CD4-positive, alpha-beta T cell treated with Interleukin-4 for 4 hours (primary cell): ENCODE measurements at regions not wholly inside any gene's neighbourhood (a gene's known extent, or its start where the extent isn't known, plus 50 kb on each side); places are given as distances from the start of the nearest gene placed in this dataset.
A peak's percentile ranks its signal among the peaks of the same experiment; 100 is the strongest.
"Not testable (repeated sequence)": the region's sequence is repeated elsewhere in the genome, so short reads cannot be mapped to it uniquely, and the experiment has no call there.

Experiments
- DNase-seq: peaks from one replicate; pipeline ENCODE4 v3.0.0-alpha.2; 2020

DNA sequence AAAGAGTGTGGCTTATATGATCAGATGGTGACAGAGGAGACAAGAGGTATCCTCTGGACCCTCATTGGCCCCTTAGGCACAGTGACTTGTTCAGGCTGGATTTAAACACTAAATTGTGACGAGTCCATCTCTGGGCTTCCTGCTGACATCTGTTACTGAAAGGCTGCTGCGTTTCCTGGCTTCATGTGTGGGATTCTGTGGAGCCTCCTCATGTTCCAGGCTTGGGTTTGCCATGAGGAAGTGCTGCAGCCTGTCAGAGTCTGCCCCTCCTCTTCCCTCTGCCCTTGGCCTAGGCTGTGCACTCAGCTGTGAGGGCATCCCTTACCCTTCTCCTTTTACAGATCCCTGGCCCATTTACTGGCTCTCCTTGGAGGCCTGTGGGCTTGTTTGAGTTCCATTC lies 159.1 kb upstream of the TTC29 start:
- no peak for DNase-seq

DNA sequence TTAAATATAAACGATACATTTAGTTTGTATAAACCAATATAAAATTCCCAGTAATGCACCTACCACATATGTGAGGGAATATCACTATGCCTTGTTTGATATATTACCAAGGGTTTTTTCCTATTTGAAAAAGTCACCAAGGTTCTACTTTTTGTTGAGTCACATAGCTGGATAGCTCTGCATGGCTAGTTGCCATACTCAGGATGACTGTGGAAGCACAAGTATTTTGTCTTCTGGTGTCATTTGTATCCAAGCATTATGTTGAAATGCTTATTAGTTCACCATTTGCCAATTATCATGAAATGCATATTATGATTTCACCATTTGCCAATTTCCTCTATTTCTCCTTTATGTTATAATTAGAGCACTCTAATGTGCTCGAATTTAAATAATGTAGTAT lies 162.7 kb upstream of the TTC29 start:
- no peak for DNase-seq

DNA sequence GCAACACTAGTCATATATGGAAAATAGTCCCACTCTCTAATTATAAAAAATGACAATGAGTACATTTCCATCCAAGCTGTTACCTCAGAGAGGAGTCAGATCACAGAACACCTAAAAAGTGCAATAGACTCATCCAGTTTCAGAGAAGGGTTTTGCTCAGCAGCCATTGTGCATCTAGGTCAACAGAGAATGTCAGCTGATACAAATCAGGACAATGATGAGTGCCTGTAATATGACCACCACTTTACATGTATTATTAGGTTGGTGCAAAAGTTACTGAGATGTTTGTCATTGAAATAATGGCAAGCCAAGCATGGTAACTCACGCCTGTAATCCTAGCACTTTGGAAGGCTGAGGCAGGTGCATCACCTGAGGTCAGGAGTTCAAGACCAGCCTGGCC lies 164.1 kb upstream of the TTC29 start:
- DNase-seq = no peak

DNA sequence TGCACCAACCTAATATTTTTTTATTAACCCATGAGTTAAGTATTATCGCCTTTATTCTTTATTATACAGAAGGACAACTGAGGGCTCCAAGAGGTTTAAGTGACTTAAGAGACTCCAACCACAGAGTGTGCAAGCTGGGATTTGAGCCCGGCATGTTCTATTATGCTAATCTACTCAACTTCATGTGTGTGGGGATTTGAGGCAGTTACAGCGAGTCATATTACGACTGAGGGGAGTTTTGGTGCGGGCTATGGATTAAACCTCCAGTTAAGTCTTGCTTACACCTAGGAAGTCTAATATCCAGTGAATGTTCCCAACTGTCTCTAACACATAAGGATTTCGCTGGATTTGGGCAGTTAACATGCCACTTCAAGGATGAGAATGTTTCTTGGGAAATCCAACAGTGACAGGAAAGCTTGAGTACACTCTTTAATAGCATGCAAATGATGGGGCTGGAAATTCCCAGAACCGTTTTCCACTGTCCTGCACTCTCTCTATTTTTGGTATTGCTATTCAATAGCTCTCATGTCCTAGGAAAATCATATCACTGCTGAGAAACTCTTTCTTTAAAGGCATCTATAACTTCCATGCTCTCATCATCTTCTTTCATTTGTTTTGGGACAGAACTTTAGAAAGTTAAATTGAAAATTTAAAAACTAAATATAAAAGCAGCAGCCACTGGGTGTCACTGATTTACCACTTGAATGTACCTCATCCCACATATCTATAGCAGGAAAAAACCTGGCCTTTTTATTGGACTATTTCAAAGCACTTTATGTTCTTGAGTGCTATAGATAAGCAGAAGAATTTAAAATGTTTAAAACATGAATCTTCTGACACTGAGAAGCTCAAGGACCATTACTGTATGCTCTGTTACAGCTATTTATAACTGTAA lies 165.1 kb upstream of the TTC29 start:
- no peak for DNase-seq

DNA sequence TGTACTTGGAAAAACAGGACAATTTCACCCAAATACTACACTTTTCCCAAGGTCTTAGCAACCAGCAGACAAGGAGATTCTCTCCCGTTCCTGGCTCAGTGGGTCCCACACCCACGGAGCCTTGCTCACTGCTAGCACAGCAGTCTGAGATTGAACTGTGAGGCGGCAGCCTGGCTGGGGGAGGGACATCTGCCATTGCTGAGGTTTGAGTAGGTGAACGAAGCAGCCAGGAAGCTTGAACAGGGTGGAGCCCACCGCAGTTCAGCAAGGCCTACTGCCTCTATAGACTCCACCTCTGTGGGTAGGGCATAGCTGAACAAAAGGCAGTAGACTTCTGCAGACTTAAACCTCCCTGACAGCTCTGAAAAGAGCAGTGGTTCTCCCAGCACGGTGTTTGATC lies 166.5 kb upstream of the TTC29 start:
- not testable (repeated sequence) for DNase-seq

DNA sequence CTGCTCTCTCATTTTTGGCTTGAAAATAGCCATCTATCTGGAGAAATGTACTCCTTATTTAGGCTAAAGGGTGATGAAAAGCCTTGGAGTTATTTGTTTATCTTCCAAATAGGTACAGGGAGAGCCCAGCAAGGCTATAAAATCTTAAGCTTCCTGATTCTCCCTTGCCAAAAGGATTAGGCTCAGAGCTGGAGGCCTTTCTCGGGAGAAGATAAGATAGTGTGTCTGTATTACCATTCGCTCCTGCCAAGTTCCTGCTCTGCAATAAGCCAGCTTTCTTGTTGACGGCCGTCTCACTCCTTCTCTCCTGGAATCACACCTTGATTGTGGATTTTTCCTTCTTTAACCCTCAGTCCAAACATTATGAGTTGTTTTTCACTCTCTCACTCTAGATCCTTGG lies 171.8 kb upstream of the TTC29 start:
- DNase-seq = no peak

DNA sequence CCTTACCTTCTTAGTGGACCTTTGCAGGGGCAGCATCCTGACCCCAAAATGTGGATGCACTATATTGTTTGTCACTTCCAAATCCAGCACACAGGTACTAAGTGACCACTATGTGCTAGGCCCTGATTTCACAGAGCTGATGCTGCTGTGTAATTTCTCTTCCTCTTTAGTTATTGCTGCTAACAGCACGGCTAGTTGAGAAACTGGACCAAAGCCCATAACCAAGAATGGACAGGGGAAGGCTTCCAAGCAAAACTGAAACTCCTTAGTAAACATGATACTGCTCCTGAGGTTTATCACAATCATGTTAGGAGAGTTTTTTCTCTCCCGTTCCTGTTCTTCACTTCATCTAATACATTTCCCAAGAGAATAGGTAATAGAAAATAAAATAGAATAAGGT lies 172.9 kb upstream of the TTC29 start:
- no peak for DNase-seq

DNA sequence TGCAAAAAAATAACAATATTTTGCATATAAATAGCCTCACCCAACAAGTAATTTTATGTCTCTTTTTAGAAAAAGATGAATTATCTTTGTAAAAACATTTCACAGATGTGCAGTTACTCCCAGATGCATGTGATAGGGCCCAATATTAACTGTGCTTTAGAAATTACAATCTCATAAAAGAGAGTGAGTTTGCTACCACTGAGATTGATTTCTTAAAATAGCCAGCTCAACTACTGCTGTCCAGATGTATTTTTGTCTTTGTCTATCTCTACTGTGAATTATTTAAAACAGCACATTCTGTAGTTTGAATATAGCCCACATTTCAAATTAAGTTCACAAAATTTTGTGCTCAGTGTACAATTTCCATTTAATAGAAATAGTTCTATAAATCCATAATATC lies 177.0 kb upstream of the TTC29 start:
- no peak for DNase-seq

DNA sequence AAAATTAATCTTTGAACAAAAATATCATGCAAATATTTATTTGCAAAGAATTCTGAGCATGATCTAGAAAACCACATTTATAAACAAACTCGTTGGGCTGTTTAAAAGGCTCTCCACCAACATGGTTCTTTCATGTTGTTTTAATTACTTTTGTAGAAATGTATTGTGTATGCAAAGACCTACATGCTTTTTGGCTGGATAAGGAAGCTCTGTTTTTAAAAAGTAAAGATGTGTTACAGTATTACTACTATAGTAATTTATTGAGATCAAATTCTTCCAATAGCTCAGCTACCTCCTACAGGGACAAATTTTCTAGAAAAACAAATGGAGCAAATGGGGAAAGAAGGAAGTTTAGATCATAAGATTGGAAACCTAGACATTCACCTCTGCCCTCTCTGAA lies 177.5 kb upstream of the TTC29 start:
- no peak for DNase-seq

DNA sequence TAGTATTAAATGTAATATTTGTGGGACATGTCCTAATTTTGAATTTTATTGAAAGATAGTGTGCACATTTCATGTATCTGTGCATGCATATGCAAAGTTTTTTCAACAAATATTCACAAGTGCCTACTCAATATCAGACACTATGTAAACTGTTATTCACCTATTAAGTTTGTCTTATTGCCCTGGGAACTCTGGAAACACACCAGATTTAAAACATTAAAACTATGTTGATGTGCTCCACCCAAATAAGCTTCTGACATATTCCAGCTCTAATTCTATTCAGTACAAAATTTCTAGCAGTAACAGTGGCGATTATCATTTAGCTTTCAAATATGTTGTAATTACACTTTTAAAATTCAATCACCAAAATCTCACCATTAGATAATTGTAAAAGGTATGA lies 183.1 kb upstream of the TTC29 start:
- DNase-seq = no peak

DNA sequence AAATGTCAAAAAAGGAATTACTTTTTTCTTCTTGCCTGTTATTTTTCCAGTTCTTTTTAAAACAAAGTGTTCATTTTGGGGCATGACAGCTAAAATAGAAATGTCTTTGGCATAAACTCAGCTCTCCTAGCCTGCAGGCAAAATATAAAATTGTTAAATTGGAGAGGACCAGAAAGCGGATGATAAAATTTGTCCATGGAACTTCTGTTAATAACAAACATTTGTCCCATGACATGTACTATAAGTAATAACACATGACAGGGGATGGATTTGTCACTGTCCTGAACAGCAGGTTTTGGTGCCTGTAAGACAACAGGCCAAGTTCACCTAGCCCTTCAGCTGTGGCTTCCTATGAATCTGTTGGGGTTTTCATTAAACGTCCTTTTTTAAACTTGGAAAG lies 184.0 kb upstream of the TTC29 start:
- no peak for DNase-seq

DNA sequence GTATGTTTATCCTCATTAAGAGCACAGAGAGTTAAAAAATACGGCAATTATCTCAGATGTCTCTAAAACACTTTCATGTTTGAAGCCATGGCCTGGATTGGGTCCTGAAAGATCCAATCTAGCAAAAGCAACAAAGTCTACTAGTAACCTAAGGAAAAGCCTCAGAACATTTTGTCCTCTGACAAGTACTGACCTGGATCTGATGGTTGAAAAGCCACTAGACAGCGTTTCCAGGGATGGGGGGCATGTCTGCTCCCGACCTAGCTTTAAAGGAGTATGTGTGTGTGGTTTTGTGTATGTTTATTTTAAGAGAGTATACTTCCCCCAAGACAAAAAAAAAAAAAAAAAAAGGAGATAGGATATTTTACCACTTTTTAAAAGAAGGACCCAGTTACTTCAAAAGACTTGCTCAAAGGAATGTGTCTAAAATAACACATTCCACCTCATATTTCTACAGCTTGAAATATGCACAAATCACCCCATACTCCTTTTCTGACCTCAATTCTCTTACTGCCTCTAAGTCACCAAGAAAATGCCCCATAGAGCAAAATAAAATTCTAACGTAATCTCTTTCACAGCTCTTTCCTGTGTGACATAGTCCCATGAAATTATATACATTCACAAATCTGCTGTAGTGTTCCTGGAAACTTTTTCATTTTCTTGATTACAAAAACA lies 189.0 kb upstream of the TTC29 start:
- DNase-seq = no peak

DNA sequence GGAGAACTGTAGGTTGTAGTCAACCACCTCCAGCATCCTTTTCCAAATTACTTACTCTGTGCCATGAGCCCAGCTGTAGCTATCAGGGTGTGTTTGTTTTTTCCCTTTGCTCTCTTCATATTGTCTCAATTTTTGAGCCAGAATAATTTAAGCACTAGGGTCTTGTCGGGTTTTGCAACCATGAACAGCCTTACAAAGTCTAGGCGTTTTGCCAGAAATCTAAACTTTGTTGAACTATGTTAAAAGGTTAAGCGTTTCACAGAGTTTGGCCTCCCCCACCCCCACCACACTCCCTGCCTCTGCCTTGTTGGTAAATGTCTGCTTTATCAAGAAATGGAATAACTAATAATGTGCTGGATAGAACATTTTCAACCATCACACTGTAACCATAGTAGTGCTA lies 190.6 kb upstream of the TTC29 start:
- DNase-seq = no peak

DNA sequence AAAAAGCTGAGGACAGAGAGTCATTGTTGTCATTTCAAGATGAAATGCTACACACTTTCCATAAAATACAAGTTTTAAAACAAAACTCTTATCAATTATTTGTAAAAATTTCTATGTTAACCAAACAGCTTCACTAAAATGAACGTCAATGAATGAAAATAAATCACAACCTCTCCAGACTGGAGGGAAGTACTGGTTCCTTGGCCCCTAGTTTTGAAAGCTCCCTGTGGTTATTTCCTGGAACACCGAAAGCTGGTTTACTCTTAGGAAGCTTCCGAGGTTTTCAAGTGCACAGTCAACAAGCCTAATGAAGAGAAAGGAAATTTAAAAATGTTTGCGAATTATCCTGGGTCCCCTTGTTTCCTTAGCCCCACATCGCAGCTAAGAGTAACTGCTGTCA lies 191.1 kb upstream of the TTC29 start:
- DNase-seq = no peak

DNA sequence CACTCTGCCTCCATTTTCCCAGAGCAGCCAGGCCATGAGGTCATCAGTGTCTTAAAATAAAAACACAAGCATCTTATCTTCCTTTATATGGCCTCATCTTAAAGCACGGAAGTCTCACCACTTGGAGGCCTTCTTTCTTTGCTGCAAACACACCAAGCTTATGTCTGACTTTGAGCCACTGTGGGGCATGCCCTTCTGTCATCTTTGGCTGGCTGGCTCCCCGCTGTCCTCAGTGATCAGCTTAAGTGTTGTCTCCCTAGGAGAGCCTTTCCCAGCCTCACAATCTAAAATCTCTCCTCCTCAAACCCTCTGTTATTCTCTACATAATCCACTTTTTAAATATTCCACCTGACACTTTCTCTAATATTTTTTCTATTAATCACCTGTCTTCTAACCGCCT lies 191.6 kb upstream of the TTC29 start:
- DNase-seq = no peak

DNA sequence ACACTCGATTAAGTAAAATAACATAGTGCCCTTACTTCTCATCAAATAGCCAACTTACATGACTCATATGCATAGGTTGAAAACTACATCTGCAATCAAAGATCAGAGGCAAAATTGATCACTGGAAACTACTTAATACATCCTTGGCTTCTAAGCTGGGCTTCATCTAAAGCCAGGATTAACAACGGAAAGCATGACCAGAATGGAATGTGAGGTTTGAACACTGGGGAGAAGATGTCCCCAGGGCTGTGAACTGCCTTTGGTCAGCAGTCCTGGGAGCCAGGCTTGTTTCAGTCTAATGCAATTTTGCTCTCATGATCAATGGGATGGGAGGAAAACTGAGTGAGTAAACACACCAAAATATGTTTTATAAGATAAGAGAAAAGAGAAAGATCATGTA lies 192.5 kb upstream of the TTC29 start:
- DNase-seq = no peak

DNA sequence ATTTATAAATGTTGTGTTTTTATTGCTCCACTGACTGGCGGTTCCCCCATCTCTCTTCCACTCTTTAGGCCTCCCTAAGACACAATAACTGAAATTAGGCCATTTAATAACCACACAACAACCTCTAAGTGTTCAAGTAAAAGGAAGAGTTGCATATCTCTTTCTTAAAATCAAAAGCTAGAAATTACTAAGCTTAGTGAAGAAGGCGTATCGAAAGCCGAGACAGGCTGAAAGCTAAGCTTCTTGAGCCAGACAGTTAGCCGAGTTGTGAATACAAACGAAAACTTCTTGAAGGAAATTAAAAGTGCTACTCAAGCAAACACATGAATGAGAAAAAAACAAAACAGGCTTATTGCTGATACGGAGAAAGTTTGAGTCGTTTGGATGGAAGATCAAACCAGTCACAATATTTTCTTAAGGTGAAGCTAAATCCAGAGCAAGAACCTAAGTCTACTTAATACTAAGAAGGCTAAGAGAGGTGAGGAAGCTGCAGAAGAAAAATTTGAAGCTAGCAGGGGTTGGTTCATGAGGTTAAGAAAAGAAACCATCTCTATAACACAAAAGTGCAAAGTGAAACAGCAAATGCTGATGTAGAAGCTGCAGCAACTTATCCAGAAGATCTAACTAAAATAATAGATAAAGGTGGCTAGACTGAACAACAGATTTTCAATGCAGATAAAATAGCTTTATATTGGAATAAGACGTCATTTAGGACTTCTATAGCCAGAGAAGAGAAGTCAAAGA lies 194.0 kb upstream of the TTC29 start:
- no peak for DNase-seq

DNA sequence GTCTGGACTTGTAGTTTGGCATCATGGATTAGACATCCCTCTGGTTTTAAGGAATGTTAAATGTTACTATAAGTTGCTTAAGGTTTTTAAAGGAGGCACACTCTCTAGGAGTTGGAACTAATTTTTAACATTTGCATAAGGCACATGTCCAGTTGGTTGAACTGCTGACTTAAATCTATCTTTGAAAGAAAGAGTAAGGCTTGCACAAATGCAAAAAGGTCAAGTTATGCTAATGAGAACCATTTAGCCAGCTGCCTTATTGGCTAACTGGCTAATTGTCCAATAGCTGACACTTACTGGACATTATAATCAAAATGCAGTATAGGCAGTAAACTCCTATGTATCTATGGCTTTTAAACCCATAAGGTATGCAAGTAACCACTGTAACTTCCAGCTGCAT lies 206.1 kb upstream of the TTC29 start:
- no peak for DNase-seq

DNA sequence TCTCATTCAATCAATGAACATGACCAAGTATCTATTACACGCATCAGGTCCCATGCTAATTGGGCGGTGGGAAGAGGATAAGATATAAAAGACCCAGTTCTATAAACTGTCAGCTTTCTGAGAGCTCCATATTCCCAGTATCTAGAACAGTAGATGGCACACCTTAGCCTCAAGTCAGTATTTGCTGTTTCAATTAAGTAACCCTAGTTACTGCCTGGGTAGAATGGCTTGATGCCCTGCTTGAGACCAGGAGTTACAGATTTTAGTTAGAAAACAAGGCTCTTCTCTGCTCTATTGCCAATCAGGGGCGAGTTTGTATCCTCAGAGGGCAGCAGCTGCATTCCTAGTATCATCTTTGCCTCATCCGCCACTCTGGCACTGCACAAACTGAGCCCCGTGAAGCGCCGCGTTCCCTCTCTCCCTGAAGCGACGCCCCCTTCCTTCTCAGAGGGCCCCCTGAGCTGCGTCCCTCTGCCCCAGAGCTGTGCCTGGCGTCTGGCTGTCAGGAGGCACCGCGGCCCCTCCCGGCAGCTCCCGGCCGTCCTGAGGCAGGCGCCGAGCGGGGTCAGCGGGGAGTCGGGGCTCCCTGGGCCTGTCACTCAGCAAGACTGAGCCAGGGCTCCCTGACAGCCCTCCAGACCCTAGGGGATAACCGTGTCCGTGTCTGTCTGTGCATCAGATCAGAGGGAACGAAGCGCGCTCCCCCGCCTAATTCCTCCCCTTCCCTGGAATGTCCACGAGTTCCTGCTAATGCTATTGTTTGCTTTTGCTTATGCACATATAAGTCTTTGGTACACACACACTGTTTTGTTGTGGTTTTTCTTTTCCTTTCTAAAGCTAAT lies 212.4 kb upstream of the TTC29 start:
- no peak for DNase-seq

DNA sequence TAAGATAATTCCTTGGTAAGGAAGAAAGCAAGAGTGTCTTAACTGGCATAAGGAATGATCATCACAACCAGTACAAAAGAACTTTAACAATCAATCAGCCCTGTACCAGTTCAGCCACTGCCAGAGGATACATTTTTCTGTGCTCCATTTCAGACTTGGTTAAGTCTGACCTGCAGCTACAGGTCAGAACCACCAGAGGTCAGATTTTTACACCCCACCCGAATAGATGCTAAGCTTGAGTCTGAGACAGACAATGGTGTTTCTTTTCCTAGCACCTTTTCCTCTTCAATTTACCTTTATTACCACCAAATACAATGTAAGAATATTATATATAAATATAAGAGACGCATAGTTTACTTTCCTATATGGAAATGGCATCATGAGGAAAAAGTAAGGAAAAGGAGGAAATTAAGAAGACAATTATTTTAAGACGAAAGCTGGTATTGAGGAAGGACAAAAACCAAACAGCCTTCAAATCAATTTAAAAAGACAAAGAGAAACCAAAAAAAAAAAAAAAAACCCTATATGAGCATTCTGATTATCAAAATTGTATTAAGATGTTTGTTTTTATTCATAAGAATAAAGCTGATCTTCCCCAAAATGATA lies 215.3 kb upstream of the TTC29 start:
- DNase-seq = peak; percentile 3

DNA sequence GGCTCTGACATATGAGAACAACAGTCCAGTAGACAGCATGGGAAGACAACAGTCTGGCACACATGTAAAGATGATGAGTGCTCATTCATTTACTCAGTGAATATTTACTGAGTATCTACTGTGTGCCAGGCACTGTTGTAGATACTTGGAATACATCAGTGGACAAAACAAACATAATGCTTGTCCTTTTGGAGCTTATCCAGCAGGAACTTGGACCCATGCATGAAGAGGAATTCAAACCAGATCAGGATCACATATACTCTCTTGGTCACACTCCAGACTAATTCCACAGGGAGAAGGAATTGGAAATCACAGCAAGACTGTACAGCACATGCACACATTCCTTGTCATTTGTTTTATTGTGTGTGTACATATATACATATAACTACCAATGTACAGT lies 217.6 kb upstream of the TTC29 start:
- no peak for DNase-seq

DNA sequence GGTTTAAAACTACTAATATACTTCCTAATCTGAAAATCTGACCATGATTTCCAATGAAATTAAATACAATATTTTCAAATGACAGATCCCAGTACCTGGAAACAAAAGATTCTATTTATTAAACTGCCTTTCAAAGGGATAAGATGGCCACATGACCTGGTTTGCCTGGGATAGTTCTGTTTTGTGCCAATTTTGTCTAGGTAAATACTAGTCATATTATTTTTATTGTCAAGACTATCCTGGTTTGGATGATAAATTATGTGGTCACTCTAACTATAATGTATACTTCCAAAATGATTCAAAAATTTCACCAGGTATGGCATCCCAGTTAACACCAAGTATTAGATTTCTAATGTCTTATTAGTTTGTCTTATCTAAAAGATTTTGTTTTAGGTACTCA lies 222.5 kb upstream of the TTC29 start:
- DNase-seq = not testable (repeated sequence)

DNA sequence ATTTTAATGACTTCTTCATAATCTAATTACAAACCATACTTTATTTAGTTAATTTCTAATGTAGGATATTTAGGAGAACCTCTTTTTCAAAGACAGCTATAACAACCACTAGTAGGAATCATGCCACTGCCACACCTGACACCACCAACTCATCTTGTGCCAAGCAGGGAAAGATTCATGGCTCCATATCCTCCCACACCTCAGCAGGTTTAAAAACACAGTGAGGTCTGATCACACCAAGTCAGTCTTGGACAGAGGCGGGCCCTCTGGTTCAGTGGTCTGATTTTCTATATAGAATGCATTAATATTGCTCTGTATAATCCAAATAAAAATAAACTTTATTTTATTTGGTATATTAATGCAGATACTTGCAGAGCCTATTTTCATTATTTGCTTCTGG lies 227.7 kb upstream of the TTC29 start:
- no peak for DNase-seq
